WTC11 (cell line): ENCODE measurements at regions not wholly inside any gene's neighbourhood (a gene's known extent, or its start where the extent isn't known, plus 50 kb on each side); places are given as distances from the start of the nearest gene placed in this dataset.

Experiments used
- ATAC-seq: fragments of 200-7000 bp; cut with Tn5 transposase; 2 replicates; pipeline ENCODE4 v1.10.0; 2021; ENCODE audit warnings: mild to moderate bottlenecking, moderate library complexity
- CTCF ChIA-PET: fragments of 300-600 bp; sonication (Branson Sonifier 250); formaldehyde crosslinking; loops from one replicate; lab custom pipeline; 2021; ENCODE audit warnings: antibody characterized with exemption; lab: Charles Lee
- POLR2A ChIA-PET: fragments of 350-600 bp; sonication (Branson Sonifier 250); formaldehyde crosslinking; loops from one replicate; lab custom pipeline; 2021; ENCODE audit warnings: antibody characterized with exemption; lab: Charles Lee
- DNase-seq: peaks from one replicate; pipeline ENCODE4 v3.0.0; 2021; ENCODE audit warnings: low spot score
- H3K27ac Mint-ChIP-seq: 2 replicates; pipeline ENCODE4 v1.8.0; 2021; ENCODE audit warnings: mixed read lengths
- H3K27me3 Mint-ChIP-seq: 2 replicates; pipeline ENCODE4 v1.8.0; 2021; ENCODE audit warnings: low read depth, mild to moderate bottlenecking, moderate library complexity, mixed read lengths
- H3K36me3 Mint-ChIP-seq: 2 replicates; pipeline ENCODE4 v1.8.0; 2021; ENCODE audit warnings: mixed read lengths
- H3K4me1 Mint-ChIP-seq: 2 replicates; pipeline ENCODE4 v1.8.0; 2022; ENCODE audit warnings: mixed read lengths
- H3K4me3 Mint-ChIP-seq: 2 replicates; pipeline ENCODE4 v1.8.0; 2021; ENCODE audit warnings: mild to moderate bottlenecking, moderate library complexity, mixed read lengths
- H3K9me3 Mint-ChIP-seq: 2 replicates; pipeline ENCODE4 v1.8.0; 2021; ENCODE audit warnings: mixed read lengths
- AR ChIP-seq: fragments of 250-450 bp; sonication (Bioruptor Pico); IDR thresholded peaks from 2 replicates; pipeline ENCODE4 v1.9.0; 2021; ENCODE audit warnings: mild to moderate bottlenecking
- ATF3 ChIP-seq: sonication (generic); formaldehyde crosslinking; conservative IDR thresholded peaks from 2 replicates; pipeline ENCODE4 v1.8.1; 2022; ENCODE audit warnings: mild to moderate bottlenecking, missing genetic modification reagents
- CREB1 ChIP-seq: sonication (generic); formaldehyde crosslinking; IDR thresholded peaks from 2 replicates; pipeline ENCODE4 v1.8.0; 2023; ENCODE audit warnings: mild to moderate bottlenecking, missing genetic modification reagents
- CREM ChIP-seq: sonication (generic); formaldehyde crosslinking; IDR thresholded peaks from 2 replicates; pipeline ENCODE4 v1.8.1; 2022; ENCODE audit warnings: mild to moderate bottlenecking, missing genetic modification reagents, moderate library complexity
- EMX1 ChIP-seq: fragments of 250-450 bp; sonication (Bioruptor Pico); IDR thresholded peaks from 2 replicates; pipeline ENCODE4 v1.8.0; 2021; ENCODE audit warnings: mild to moderate bottlenecking
- FOXK1 ChIP-seq: sonication (generic); formaldehyde crosslinking; IDR thresholded peaks from 2 replicates; pipeline ENCODE4 v1.8.0; 2022; ENCODE audit warnings: mild to moderate bottlenecking, moderate library complexity, missing genetic modification reagents
- FOXP4 ChIP-seq: sonication (generic); formaldehyde crosslinking; IDR thresholded peaks from 2 replicates; pipeline ENCODE4 v1.8.0; 2022; ENCODE audit warnings: mild to moderate bottlenecking, missing genetic modification reagents
- GABPB1 ChIP-seq: sonication (generic); formaldehyde crosslinking; IDR thresholded peaks from 2 replicates; pipeline ENCODE4 v1.8.1; 2023; ENCODE audit warnings: mild to moderate bottlenecking, missing genetic modification reagents
- JUN ChIP-seq: sonication (generic); formaldehyde crosslinking; IDR thresholded peaks from 2 replicates; pipeline ENCODE4 v1.8.0; 2023; ENCODE audit warnings: mild to moderate bottlenecking, missing genetic modification reagents
- MLX ChIP-seq: sonication (generic); formaldehyde crosslinking; IDR thresholded peaks from 2 replicates; pipeline ENCODE4 v1.8.1; 2023; ENCODE audit warnings: mild to moderate bottlenecking, missing genetic modification reagents, moderate library complexity
- OVOL2 ChIP-seq: fragments of 250-450 bp; sonication (Bioruptor Pico); IDR thresholded peaks from 2 replicates; pipeline ENCODE4 v1.9.0; 2021; ENCODE audit warnings: mild to moderate bottlenecking, borderline replicate concordance
- SOX15 ChIP-seq: fragments of 250-450 bp; sonication (Bioruptor Pico); IDR thresholded peaks from 2 replicates; pipeline ENCODE4 v1.9.0; 2021; ENCODE audit warnings: mild to moderate bottlenecking
- SP1 ChIP-seq: sonication (generic); formaldehyde crosslinking; conservative IDR thresholded peaks from 2 replicates; pipeline ENCODE4 v1.8.1; 2022; ENCODE audit warnings: missing genetic modification reagents
- TEAD4 ChIP-seq: sonication (generic); formaldehyde crosslinking; IDR thresholded peaks from 2 replicates; pipeline ENCODE4 v1.8.0; 2022; ENCODE audit warnings: mild to moderate bottlenecking, missing genetic modification reagents
- USF1 ChIP-seq: sonication (generic); formaldehyde crosslinking; IDR thresholded peaks from 2 replicates; pipeline ENCODE4 v1.8.0; 2022; ENCODE audit warnings: mild to moderate bottlenecking, missing genetic modification reagents
- ZBTB21 ChIP-seq: sonication (generic); formaldehyde crosslinking; IDR thresholded peaks from 2 replicates; pipeline ENCODE4 v1.8.1; 2023; ENCODE audit warnings: mild to moderate bottlenecking, missing genetic modification reagents, borderline replicate concordance
- ZNF121 ChIP-seq: sonication (generic); formaldehyde crosslinking; IDR thresholded peaks from 2 replicates; pipeline ENCODE4 v1.8.0; 2023; ENCODE audit warnings: missing genetic modification reagents
- ZNF219 ChIP-seq: sonication (generic); formaldehyde crosslinking; IDR thresholded peaks from 2 replicates; pipeline ENCODE4 v1.8.0; 2023; ENCODE audit warnings: missing genetic modification reagents, mild to moderate bottlenecking, borderline replicate concordance
- ZNF232 ChIP-seq: sonication (generic); formaldehyde crosslinking; IDR thresholded peaks from 2 replicates; pipeline ENCODE4 v1.8.0; 2022; ENCODE audit warnings: mild to moderate bottlenecking, missing genetic modification reagents
- ZNF263 ChIP-seq: sonication (generic); formaldehyde crosslinking; IDR thresholded peaks from 2 replicates; pipeline ENCODE4 v1.8.1; 2022; ENCODE audit warnings: low read depth, mild to moderate bottlenecking, moderate library complexity, missing genetic modification reagents
- ZNF416 ChIP-seq: fragments of 250-450 bp; sonication (Bioruptor Pico); IDR thresholded peaks from 2 replicates; pipeline ENCODE4 v1.9.0; 2021; ENCODE audit warnings: mild to moderate bottlenecking, inconsistent platforms
- ZNF423 ChIP-seq: fragments of 250-450 bp; sonication (Bioruptor Pico); IDR thresholded peaks from 2 replicates; pipeline ENCODE4 v2.1.2; 2022; ENCODE audit warnings: mild to moderate bottlenecking, moderate library complexity

GRCh38 chrX:67346667-67347066 is 197.2 kb upstream of the AR start (continued):
- TF ChIP-seq ZNF219 (CRISPR knock-in tag), result no peak
- TF ChIP-seq FOXK1 (CRISPR knock-in tag), result no peak
- no peak for TF ChIP-seq GABPB1 (CRISPR knock-in tag)
- no peak for TF ChIP-seq ZNF121 (CRISPR knock-in tag)
- TF ChIP-seq, all 79 proteins: peak for 0

GRCh38 chrX:67347145-67347544 is 196.7 kb upstream of the AR start:
- ATAC-seq, result no peak
- DNase-seq, result no peak
- Mint-ChIP-seq H3K36me3 (no peaks in the 10 kb centered on the region), H3K27ac (no peak overlapping the region), H3K4me1 (peaks cover 14% of the 10 kb centered on the region), H3K27me3 (no peaks in the 10 kb centered on the region; the same call in 1 of the 2 replicates), H3K4me3 (no peak overlapping the region)
- ChIA-PET CTCF (no interaction called here), POLR2A (no interaction called here)
- no peak for TF ChIP-seq OVOL2 (CRISPR knock-in tag)
- no peak for TF ChIP-seq ZNF232 (CRISPR knock-in tag)
- no peak for TF ChIP-seq ZBTB21
- no peak for TF ChIP-seq GABPB1 (CRISPR knock-in tag)
- TF ChIP-seq CREM, result no peak
- TF ChIP-seq JUN (CRISPR knock-in tag), result no peak
- no peak for TF ChIP-seq FOXP4 (CRISPR knock-in tag)
- no peak for TF ChIP-seq MLX (CRISPR knock-in tag)
- TF ChIP-seq SOX15 (CRISPR knock-in tag), result no peak
- no peak for TF ChIP-seq CREB1 (CRISPR knock-in tag)
- TF ChIP-seq ZNF263 (CRISPR knock-in tag), result no peak
- no peak for TF ChIP-seq ATF3 (CRISPR knock-in tag)
- no peak for TF ChIP-seq AR
- TF ChIP-seq USF1 (CRISPR knock-in tag), result no peak
- TF ChIP-seq TEAD4 (CRISPR knock-in tag), result no peak
- TF ChIP-seq EMX1, result no peak
- TF ChIP-seq SP1, result no peak
- no peak for TF ChIP-seq ZNF416 (CRISPR knock-in tag)
- TF ChIP-seq, all 79 proteins: peak for 0
- H3K9me3 Mint-ChIP-seq, result no peaks in the 10 kb centered on the region

GRCh38 chrX:67351411-67351810 is 192.4 kb upstream of the AR start:
- Mint-ChIP-seq H3K4me3 (no peak overlapping the region), H3K36me3 (no peaks in the 10 kb centered on the region), H3K27ac (no peak overlapping the region), H3K4me1 (no peaks in the 10 kb centered on the region), H3K9me3 (no peaks in the 10 kb centered on the region)
- no peak for DNase-seq
- ChIA-PET POLR2A (no interaction called here), CTCF (no interaction called here)
- TF ChIP-seq ZNF263 (CRISPR knock-in tag), result no peak
- TF ChIP-seq ZNF423 (CRISPR knock-in tag), result no peak
- TF ChIP-seq TEAD4 (CRISPR knock-in tag), result no peak
- TF ChIP-seq, all 79 proteins: peak for 0
- no peaks in the 10 kb centered on the region; the same call in 1 of the 2 replicates for H3K27me3 Mint-ChIP-seq
- ATAC-seq, result no peak
